ENCODE measurements at regions not wholly inside any gene's neighbourhood (a gene's known extent, or its start where the extent isn't known, plus 50 kb on each side); places are given as distances from the start of the nearest gene placed in this dataset.

DNA sequence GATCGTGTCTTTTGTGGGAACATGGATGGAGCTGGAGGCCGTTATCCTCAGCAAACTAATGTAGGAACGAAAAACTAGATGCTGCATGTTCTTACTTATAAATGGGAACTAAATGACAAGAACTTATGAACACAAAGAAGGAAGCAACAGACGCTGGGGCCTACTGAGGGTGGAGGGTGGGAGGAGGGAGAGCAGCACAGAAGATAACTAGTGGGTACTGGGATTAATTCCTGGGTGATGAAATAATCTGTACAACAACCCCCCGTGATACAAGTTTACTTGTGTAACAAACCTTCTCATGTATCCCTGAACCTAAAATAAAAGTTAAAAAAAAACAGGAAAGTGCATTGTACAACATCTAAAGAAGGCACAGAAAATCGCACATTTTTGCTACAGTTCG lies 59.0 kb upstream of the TMEM170B start (continued):
- TF ChIP-seq, protein P1, sequence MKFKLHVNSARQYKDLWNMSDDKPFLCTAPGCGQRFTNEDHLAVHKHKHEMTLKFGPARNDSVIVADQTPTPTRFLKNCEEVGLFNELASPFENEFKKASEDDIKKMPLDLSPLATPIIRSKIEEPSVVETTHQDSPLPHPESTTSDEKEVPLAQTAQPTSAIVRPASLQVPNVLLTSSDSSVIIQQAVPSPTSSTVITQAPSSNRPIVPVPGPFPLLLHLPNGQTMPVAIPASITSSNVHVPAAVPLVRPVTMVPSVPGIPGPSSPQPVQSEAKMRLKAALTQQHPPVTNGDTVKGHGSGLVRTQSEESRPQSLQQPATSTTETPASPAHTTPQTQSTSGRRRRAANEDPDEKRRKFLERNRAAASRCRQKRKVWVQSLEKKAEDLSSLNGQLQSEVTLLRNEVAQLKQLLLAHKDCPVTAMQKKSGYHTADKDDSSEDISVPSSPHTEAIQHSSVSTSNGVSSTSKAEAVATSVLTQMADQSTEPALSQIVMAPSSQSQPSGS (CRISPR knock-in tag; IDR thresholded peaks at IDR 0.05; ENCODE audit: borderline replicate concordance, low read depth): no peak
- TF ChIP-seq, protein P2, sequence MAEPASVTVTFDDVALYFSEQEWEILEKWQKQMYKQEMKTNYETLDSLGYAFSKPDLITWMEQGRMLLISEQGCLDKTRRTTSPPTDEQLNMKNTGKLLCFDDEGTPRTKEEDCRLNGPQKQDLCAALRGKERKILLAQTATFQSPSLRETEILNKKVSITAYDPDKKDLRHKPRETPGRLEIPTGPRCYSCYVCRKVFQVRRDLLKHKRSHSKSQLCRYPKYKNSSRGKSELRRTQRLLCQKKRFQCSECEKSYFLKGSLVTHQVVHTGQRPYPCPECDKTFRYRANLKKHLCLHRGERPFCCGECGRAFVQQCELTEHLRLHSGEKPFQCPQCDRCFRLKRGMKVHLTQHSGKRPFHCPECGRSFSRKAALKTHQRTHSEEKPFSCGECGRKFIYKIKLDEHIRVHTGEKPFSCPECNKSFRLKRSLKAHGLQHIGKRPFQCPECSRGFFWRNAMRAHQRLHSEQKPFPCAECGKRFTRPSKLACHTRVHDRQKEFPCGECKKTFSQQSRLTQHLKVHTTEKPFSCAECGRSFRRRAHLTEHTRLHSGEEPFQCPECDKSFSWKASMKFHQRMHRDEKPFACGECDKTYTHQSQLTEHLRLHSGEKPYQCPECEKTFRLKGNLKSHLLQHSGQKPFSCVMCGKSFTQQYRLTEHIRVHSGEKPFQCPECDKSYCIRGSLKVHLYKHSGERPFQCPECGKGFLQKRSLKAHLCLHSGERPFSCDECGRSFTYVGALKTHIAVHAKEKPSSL (CRISPR knock-in tag; conservative IDR thresholded peaks at IDR 0.05): no peak
- TF ChIP-seq KAT7 (CRISPR knock-in tag; IDR thresholded peaks at IDR 0.05; ENCODE audit: borderline replicate concordance) (no peak), ATF1 (CRISPR knock-in tag; IDR thresholded peaks at IDR 0.05) (no peak), MYBL2 (CRISPR knock-in tag; IDR thresholded peaks at IDR 0.05) (no peak)

DNA sequence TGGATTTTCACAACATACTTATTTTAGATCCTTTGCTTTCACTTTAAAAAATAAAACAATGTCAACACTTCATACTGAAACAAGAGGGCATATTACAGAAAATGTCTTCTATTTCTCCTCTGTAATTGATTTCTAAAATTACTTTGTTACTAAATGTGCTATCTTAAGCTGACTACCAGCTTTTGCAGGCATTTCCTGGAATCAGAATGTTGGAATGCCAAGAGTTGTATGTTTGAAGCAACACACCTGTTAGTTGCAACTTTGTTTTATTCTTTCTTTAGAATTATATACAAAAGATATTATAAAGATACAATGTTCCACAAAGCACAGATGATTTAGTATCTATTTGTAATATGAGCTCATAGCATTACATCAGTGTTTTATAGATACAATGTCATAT lies 62.5 kb upstream of the TMEM170B start:
- CTCF ChIA-PET: interaction anchor here (1.1 to 1.4 kb wide), 3 partner anchors 20 to 234 kb away, joined by 4 read pairs; no protein-coding TSS in a partner anchor
- DNase-seq (ENCODE audit: low spot score) (no peak), ATAC-seq (no peak)
- Mint-ChIP-seq H3K4me1 (no peaks in the 10 kb centered on the region), H3K36me3 (no peaks in the 10 kb centered on the region), H3K27me3 (ENCODE audit: low read depth) (no peaks in the 10 kb centered on the region), H3K9me3 (peaks cover 4% of the 10 kb centered on the region; the same call in 1 of the 2 replicates), H3K4me3 (no peak overlapping the region), H3K27ac (no peak overlapping the region)
- POLR2A ChIA-PET: no interaction called here
- no peak for TF ChIP-seq TP53 (CRISPR knock-in tag; IDR thresholded peaks at IDR 0.05)
- TF ChIP-seq ETV6 (CRISPR knock-in tag; IDR thresholded peaks at IDR 0.05): no peak
- TF ChIP-seq, protein P3, sequence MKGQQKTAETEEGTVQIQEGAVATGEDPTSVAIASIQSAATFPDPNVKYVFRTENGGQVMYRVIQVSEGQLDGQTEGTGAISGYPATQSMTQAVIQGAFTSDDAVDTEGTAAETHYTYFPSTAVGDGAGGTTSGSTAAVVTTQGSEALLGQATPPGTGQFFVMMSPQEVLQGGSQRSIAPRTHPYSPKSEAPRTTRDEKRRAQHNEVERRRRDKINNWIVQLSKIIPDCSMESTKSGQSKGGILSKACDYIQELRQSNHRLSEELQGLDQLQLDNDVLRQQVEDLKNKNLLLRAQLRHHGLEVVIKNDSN (CRISPR knock-in tag; IDR thresholded peaks at IDR 0.05): no peak
- no peak for TF ChIP-seq ZNF263 (CRISPR knock-in tag; IDR thresholded peaks at IDR 0.05; ENCODE audit: low read depth)
- no peak for TF ChIP-seq CREB1 (CRISPR knock-in tag; IDR thresholded peaks at IDR 0.05)
- TF ChIP-seq MXD4 (CRISPR knock-in tag; IDR thresholded peaks at IDR 0.05; ENCODE audit: borderline replicate concordance): no peak
- TF ChIP-seq, protein P4, sequence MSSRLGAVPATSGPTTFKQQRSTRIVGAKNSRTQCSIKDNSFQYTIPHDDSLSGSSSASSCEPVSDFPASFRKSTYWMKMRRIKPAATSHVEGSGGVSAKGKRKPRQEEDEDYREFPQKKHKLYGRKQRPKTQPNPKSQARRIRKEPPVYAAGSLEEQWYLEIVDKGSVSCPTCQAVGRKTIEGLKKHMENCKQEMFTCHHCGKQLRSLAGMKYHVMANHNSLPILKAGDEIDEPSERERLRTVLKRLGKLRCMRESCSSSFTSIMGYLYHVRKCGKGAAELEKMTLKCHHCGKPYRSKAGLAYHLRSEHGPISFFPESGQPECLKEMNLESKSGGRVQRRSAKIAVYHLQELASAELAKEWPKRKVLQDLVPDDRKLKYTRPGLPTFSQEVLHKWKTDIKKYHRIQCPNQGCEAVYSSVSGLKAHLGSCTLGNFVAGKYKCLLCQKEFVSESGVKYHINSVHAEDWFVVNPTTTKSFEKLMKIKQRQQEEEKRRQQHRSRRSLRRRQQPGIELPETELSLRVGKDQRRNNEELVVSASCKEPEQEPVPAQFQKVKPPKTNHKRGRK (CRISPR knock-in tag; IDR thresholded peaks at IDR 0.05; ENCODE audit: borderline replicate concordance): no peak
- TF ChIP-seq CBFB (CRISPR knock-in tag; IDR thresholded peaks at IDR 0.05; ENCODE audit: low read depth): no peak
- TF ChIP-seq, protein P5, sequence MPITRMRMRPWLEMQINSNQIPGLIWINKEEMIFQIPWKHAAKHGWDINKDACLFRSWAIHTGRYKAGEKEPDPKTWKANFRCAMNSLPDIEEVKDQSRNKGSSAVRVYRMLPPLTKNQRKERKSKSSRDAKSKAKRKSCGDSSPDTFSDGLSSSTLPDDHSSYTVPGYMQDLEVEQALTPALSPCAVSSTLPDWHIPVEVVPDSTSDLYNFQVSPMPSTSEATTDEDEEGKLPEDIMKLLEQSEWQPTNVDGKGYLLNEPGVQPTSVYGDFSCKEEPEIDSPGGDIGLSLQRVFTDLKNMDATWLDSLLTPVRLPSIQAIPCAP (CRISPR knock-in tag; IDR thresholded peaks at IDR 0.05): no peak
- TF ChIP-seq ATF1 (CRISPR knock-in tag; IDR thresholded peaks at IDR 0.05): no peak
- no peak for TF ChIP-seq OVOL2 (CRISPR knock-in tag; IDR thresholded peaks at IDR 0.05; ENCODE audit: borderline replicate concordance)
- TF ChIP-seq, protein P6, sequence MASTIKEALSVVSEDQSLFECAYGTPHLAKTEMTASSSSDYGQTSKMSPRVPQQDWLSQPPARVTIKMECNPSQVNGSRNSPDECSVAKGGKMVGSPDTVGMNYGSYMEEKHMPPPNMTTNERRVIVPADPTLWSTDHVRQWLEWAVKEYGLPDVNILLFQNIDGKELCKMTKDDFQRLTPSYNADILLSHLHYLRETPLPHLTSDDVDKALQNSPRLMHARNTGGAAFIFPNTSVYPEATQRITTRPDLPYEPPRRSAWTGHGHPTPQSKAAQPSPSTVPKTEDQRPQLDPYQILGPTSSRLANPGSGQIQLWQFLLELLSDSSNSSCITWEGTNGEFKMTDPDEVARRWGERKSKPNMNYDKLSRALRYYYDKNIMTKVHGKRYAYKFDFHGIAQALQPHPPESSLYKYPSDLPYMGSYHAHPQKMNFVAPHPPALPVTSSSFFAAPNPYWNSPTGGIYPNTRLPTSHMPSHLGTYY (CRISPR knock-in tag; IDR thresholded peaks at IDR 0.05): no peak
- no peak for TF ChIP-seq GRHL2 (CRISPR knock-in tag; IDR thresholded peaks at IDR 0.05; ENCODE audit: insufficient replicate concordance, severe bottlenecking)
- TF ChIP-seq, protein P7, sequence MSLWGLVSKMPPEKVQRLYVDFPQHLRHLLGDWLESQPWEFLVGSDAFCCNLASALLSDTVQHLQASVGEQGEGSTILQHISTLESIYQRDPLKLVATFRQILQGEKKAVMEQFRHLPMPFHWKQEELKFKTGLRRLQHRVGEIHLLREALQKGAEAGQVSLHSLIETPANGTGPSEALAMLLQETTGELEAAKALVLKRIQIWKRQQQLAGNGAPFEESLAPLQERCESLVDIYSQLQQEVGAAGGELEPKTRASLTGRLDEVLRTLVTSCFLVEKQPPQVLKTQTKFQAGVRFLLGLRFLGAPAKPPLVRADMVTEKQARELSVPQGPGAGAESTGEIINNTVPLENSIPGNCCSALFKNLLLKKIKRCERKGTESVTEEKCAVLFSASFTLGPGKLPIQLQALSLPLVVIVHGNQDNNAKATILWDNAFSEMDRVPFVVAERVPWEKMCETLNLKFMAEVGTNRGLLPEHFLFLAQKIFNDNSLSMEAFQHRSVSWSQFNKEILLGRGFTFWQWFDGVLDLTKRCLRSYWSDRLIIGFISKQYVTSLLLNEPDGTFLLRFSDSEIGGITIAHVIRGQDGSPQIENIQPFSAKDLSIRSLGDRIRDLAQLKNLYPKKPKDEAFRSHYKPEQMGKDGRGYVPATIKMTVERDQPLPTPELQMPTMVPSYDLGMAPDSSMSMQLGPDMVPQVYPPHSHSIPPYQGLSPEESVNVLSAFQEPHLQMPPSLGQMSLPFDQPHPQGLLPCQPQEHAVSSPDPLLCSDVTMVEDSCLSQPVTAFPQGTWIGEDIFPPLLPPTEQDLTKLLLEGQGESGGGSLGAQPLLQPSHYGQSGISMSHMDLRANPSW (CRISPR knock-in tag; conservative IDR thresholded peaks at IDR 0.05; ENCODE audit: low read depth): no peak
- TF ChIP-seq ZNF416 (CRISPR knock-in tag; IDR thresholded peaks at IDR 0.05): no peak
- TF ChIP-seq, protein P8, sequence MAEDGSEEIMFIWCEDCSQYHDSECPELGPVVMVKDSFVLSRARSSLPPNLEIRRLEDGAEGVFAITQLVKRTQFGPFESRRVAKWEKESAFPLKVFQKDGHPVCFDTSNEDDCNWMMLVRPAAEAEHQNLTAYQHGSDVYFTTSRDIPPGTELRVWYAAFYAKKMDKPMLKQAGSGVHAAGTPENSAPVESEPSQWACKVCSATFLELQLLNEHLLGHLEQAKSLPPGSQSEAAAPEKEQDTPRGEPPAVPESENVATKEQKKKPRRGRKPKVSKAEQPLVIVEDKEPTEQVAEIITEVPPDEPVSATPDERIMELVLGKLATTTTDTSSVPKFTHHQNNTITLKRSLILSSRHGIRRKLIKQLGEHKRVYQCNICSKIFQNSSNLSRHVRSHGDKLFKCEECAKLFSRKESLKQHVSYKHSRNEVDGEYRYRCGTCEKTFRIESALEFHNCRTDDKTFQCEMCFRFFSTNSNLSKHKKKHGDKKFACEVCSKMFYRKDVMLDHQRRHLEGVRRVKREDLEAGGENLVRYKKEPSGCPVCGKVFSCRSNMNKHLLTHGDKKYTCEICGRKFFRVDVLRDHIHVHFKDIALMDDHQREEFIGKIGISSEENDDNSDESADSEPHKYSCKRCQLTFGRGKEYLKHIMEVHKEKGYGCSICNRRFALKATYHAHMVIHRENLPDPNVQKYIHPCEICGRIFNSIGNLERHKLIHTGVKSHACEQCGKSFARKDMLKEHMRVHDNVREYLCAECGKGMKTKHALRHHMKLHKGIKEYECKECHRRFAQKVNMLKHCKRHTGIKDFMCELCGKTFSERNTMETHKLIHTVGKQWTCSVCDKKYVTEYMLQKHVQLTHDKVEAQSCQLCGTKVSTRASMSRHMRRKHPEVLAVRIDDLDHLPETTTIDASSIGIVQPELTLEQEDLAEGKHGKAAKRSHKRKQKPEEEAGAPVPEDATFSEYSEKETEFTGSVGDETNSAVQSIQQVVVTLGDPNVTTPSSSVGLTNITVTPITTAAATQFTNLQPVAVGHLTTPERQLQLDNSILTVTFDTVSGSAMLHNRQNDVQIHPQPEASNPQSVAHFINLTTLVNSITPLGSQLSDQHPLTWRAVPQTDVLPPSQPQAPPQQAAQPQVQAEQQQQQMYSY (CRISPR knock-in tag; IDR thresholded peaks at IDR 0.05): no peak
- TF ChIP-seq TCF7 (CRISPR knock-in tag; IDR thresholded peaks at IDR 0.05; ENCODE audit: low read depth): no peak
- no peak for TF ChIP-seq IRF2 (CRISPR knock-in tag; IDR thresholded peaks at IDR 0.05; ENCODE audit: borderline replicate concordance, low read depth)

All from WTC11 (cell line).